ENCODE measurements at regions not wholly inside any gene's neighbourhood (a gene's known extent, or its start where the extent isn't known, plus 50 kb on each side); places are given as distances from the start of the nearest gene placed in this dataset.
A peak's percentile ranks its signal among the peaks of the same experiment; 100 is the strongest.
"Not testable (repeated sequence)": the region's sequence is repeated elsewhere in the genome, so short reads cannot be mapped to it uniquely, and the experiment has no call there.

- not testable (repeated sequence) for H3K9me3 ChIP-seq (ENCODE audit: control insufficient read depth in 4 of 4, low read length in 3 of 4); H3K27me3 ChIP-seq (ENCODE audit: control insufficient read depth in 4 of 4, insufficient read depth in 4 of 4, low read length in 3 of 4); DNase-seq (ENCODE audit: low spot score); H3K27ac ChIP-seq (ENCODE audit: low read depth in 1 of 2, low read length in 2 of 2); H3K4me3 ChIP-seq (ENCODE audit: low read depth in 1 of 3, low read length in 3 of 3); H3K4me1 ChIP-seq (ENCODE audit: control insufficient read depth in 4 of 4, insufficient read depth in 4 of 4, low read length in 3 of 4); H3K36me3 ChIP-seq (ENCODE audit: control insufficient read depth in 4 of 4, insufficient read depth in 3 of 4, low read depth in 1 of 4, low read length in 3 of 4); H3K9ac ChIP-seq (ENCODE audit: low read depth in 1 of 2, low read length in 2 of 2)
- WGBS: 72% methylated on average over 2 of the region's 3 CpGs
Measured at GRCh38 chr11:71664941-71665340, 82.3 kb upstream of the KRTAP5-11 start.

GRCh38 chr11:71698110-71698509 lies 115.4 kb upstream of the KRTAP5-11 start:
- not testable (repeated sequence) for H3K27me3 ChIP-seq (ENCODE audit: control insufficient read depth in 4 of 4, insufficient read depth in 4 of 4, low read length in 3 of 4); H3K4me1 ChIP-seq (ENCODE audit: control insufficient read depth in 4 of 4, insufficient read depth in 4 of 4, low read length in 3 of 4); H3K4me3 ChIP-seq (ENCODE audit: low read depth in 1 of 3, low read length in 3 of 3); H3K36me3 ChIP-seq (ENCODE audit: control insufficient read depth in 4 of 4, insufficient read depth in 3 of 4, low read depth in 1 of 4, low read length in 3 of 4); H3K9ac ChIP-seq (ENCODE audit: low read depth in 1 of 2, low read length in 2 of 2); H3K27ac ChIP-seq (ENCODE audit: low read depth in 1 of 2, low read length in 2 of 2); DNase-seq (ENCODE audit: low spot score); H3K9me3 ChIP-seq (ENCODE audit: control insufficient read depth in 4 of 4, low read length in 3 of 4)

DNA sequence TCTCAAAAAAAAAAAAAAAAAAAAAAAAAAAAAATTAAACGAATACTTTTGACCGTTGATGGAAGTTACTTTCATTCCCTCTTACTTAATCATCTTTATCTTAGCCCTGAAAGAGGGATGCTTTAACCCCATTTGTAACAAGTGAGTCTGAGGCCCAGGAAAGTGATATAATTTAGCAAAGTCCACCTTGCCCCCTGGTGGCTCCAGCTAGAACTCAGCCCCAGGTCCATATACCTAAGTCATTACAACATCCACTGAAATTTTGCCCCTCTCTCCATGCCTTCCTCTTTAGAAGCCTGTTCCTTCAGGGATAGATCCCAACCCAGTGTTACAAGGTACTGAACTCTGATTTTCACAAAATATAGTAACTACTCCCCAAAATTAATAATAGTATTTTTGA lies 116.3 kb upstream of the KRTAP5-11 start:
- H3K9me3 ChIP-seq (ENCODE audit: control insufficient read depth in 4 of 4, low read length in 3 of 4); H3K9ac ChIP-seq (ENCODE audit: low read depth in 1 of 2, low read length in 2 of 2); DNase-seq (ENCODE audit: low spot score); H3K27me3 ChIP-seq (ENCODE audit: control insufficient read depth in 4 of 4, insufficient read depth in 4 of 4, low read length in 3 of 4); H3K4me1 ChIP-seq (ENCODE audit: control insufficient read depth in 4 of 4, insufficient read depth in 4 of 4, low read length in 3 of 4); H3K27ac ChIP-seq (ENCODE audit: low read depth in 1 of 2, low read length in 2 of 2); H3K36me3 ChIP-seq (ENCODE audit: control insufficient read depth in 4 of 4, insufficient read depth in 3 of 4, low read depth in 1 of 4, low read length in 3 of 4); H3K4me3 ChIP-seq (ENCODE audit: low read depth in 1 of 3, low read length in 3 of 3): not testable (repeated sequence)
- WGBS: 73% methylated on average over 2 of the region's 2 CpGs
- peak in 1 of 2 donors; percentile 13 for TF ChIP-seq RAD21 (IDR thresholded peaks at IDR 0.05)

- not testable (repeated sequence) for DNase-seq (ENCODE audit: low spot score); H3K4me1 ChIP-seq (ENCODE audit: control insufficient read depth in 4 of 4, insufficient read depth in 4 of 4, low read length in 3 of 4); H3K27ac ChIP-seq (ENCODE audit: low read depth in 1 of 2, low read length in 2 of 2); H3K4me3 ChIP-seq (ENCODE audit: low read depth in 1 of 3, low read length in 3 of 3); H3K27me3 ChIP-seq (ENCODE audit: control insufficient read depth in 4 of 4, insufficient read depth in 4 of 4, low read length in 3 of 4); H3K9me3 ChIP-seq (ENCODE audit: control insufficient read depth in 4 of 4, low read length in 3 of 4); H3K36me3 ChIP-seq (ENCODE audit: control insufficient read depth in 4 of 4, insufficient read depth in 3 of 4, low read depth in 1 of 4, low read length in 3 of 4); H3K9ac ChIP-seq (ENCODE audit: low read depth in 1 of 2, low read length in 2 of 2)
- WGBS: 85% methylated on average over 3 of the region's 3 CpGs
Measured at GRCh38 chr11:71701435-71702291, 119.0 kb upstream of the KRTAP5-11 start.

DNA sequence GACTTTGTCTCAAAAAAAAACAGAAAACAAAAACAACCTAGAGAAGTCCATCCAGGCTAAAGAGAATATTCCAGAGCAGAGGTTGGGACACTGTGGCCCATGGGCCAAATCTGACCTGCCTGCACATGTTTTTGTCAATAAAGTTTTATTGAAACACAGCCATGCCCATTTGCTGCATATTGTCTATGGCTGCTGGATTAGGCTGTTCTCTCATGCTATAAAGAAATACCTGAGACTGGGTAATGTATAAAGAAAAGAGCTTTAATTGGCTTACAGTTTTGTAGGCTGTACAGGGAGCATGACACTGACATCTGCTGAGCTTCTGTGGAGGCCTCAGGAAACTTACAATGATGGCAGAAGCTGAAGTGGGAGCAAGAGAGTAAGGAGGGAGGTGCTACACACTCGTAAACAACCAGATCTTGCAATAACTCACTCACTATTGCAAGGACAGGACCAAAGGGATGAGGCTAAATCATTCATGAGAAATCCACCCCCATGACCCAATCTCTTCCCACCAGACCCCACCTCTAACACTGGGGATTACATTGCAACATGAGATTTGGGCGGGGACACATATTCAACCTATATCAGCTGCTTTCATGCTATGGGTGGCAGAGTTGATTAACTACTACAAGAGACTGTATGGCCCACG lies 122.5 kb upstream of the KRTAP5-11 start:
- H3K36me3 ChIP-seq (ENCODE audit: control insufficient read depth in 4 of 4, insufficient read depth in 3 of 4, low read depth in 1 of 4, low read length in 3 of 4): not testable (repeated sequence)

GRCh38 chr11:71705738-71706432 lies 123.2 kb upstream of the KRTAP5-11 start:
- not testable (repeated sequence) for H3K4me1 ChIP-seq (ENCODE audit: control insufficient read depth in 4 of 4, insufficient read depth in 4 of 4, low read length in 3 of 4); H3K27ac ChIP-seq (ENCODE audit: low read depth in 1 of 2, low read length in 2 of 2); H3K4me3 ChIP-seq (ENCODE audit: low read depth in 1 of 3, low read length in 3 of 3); H3K27me3 ChIP-seq (ENCODE audit: control insufficient read depth in 4 of 4, insufficient read depth in 4 of 4, low read length in 3 of 4); H3K9ac ChIP-seq (ENCODE audit: low read depth in 1 of 2, low read length in 2 of 2); H3K36me3 ChIP-seq (ENCODE audit: control insufficient read depth in 4 of 4, insufficient read depth in 3 of 4, low read depth in 1 of 4, low read length in 3 of 4); DNase-seq (ENCODE audit: low spot score); H3K9me3 ChIP-seq (ENCODE audit: control insufficient read depth in 4 of 4, low read length in 3 of 4)
- WGBS: 61% methylated on average over 4 of the region's 4 CpGs

More for the DNA sequence above, 122.5 kb upstream of the KRTAP5-11 start:
- H3K27ac ChIP-seq (ENCODE audit: low read depth in 1 of 2, low read length in 2 of 2); H3K4me3 ChIP-seq (ENCODE audit: low read depth in 1 of 3, low read length in 3 of 3); DNase-seq (ENCODE audit: low spot score); H3K4me1 ChIP-seq (ENCODE audit: control insufficient read depth in 4 of 4, insufficient read depth in 4 of 4, low read length in 3 of 4); H3K9ac ChIP-seq (ENCODE audit: low read depth in 1 of 2, low read length in 2 of 2); H3K27me3 ChIP-seq (ENCODE audit: control insufficient read depth in 4 of 4, insufficient read depth in 4 of 4, low read length in 3 of 4); H3K9me3 ChIP-seq (ENCODE audit: control insufficient read depth in 4 of 4, low read length in 3 of 4): not testable (repeated sequence)
- whole genome bisulfite sequencing: 83% methylated on average over 2 of the region's 3 CpGs

DNA sequence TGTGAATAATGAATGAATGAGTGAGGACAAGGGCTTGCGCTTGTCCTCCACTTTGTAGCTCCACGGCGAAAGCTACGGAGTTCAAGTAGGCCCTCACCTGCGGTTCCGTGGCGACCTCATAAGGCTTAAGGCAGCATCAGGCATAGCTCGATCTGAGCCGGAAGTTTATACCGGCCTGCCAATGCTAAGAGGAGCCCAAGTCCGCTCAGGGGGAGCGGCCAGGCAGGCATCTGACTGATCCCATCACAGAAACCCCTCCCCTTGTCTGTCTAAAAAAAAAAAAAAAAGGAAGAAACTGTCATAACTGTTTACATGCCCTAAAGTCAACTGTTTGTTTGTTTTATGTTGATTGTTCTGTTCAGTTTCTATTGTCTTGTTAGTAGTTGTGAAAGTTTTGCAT lies 124.4 kb upstream of the KRTAP5-11 start:
- not testable (repeated sequence) for H3K4me3 ChIP-seq (ENCODE audit: low read depth in 1 of 3, low read length in 3 of 3); DNase-seq (ENCODE audit: low spot score); H3K27me3 ChIP-seq (ENCODE audit: control insufficient read depth in 4 of 4, insufficient read depth in 4 of 4, low read length in 3 of 4); H3K9ac ChIP-seq (ENCODE audit: low read depth in 1 of 2, low read length in 2 of 2); H3K27ac ChIP-seq (ENCODE audit: low read depth in 1 of 2, low read length in 2 of 2); H3K4me1 ChIP-seq (ENCODE audit: control insufficient read depth in 4 of 4, insufficient read depth in 4 of 4, low read length in 3 of 4); H3K36me3 ChIP-seq (ENCODE audit: control insufficient read depth in 4 of 4, insufficient read depth in 3 of 4, low read depth in 1 of 4, low read length in 3 of 4); H3K9me3 ChIP-seq (ENCODE audit: control insufficient read depth in 4 of 4, low read length in 3 of 4)
- WGBS: 88% methylated on average over 12 of the region's 12 CpGs

- not testable (repeated sequence) for H3K36me3 ChIP-seq (ENCODE audit: control insufficient read depth in 4 of 4, insufficient read depth in 3 of 4, low read depth in 1 of 4, low read length in 3 of 4); H3K4me1 ChIP-seq (ENCODE audit: control insufficient read depth in 4 of 4, insufficient read depth in 4 of 4, low read length in 3 of 4); DNase-seq (ENCODE audit: low spot score); H3K4me3 ChIP-seq (ENCODE audit: low read depth in 1 of 3, low read length in 3 of 3); H3K27me3 ChIP-seq (ENCODE audit: control insufficient read depth in 4 of 4, insufficient read depth in 4 of 4, low read length in 3 of 4); H3K27ac ChIP-seq (ENCODE audit: low read depth in 1 of 2, low read length in 2 of 2); H3K9ac ChIP-seq (ENCODE audit: low read depth in 1 of 2, low read length in 2 of 2); H3K9me3 ChIP-seq (ENCODE audit: control insufficient read depth in 4 of 4, low read length in 3 of 4)
- WGBS: 69% methylated on average over 6 of the region's 6 CpGs
Measured at GRCh38 chr11:71709541-71709940, 123.5 kb upstream of the DEFB108B start.
